ENCODE measurements at regions not wholly inside any gene's neighbourhood (a gene's known extent, or its start where the extent isn't known, plus 50 kb on each side); places are given as distances from the start of the nearest gene placed in this dataset.
"Not testable (repeated sequence)": the region's sequence is repeated elsewhere in the genome, so short reads cannot be mapped to it uniquely, and the experiment has no call there.

DNA sequence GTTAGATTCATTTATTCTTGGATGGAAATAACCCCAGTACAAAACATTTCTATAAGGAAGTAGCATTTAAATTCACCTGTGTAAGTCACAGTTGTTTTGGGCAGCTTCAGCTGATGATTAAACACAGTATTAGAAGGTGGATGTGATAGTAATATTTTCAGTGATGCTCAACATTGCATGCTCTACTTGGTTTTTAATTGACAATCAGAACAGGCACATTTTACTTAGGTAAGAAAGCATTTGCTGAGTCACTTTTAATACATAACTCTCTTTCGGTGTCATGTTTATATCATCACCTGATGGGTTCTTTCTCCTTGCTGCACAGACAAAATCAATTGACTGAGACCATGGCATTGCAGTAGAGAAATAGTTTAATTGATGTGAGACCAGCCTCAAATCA is 80.7 kb downstream of the CMAS start:
- H3K4me2 ChIP-seq (replicated peaks; ENCODE audit: low read depth, low read length, poor library complexity, severe bottlenecking): no peak overlapping the region
- no peak overlapping the region for H3K4me3 ChIP-seq (ENCODE audit: control extremely low read depth in 1 of 5, extremely low read depth in 1 of 5, insufficient read depth in 1 of 5, low read depth in 2 of 5, low read length in 4 of 5)
- ATAC-seq (ENCODE audit: low read depth): no peak
- no CpG with 5 or more reads among the region's 1 CpG for WGBS (ENCODE audit: insufficient coverage)
- H3K9ac ChIP-seq (ENCODE audit: low read length): no peak overlapping the region
- no peak for DNase-seq
- H3K79me2 ChIP-seq (ENCODE audit: control insufficient read depth, insufficient read depth, low read length): no peaks in the 10 kb centered on the region
- no peak overlapping the region for H3K4me3 Mint-ChIP-seq
- H3K4me1 Mint-ChIP-seq: no peaks in the 10 kb centered on the region
- peaks cover 5% of the 10 kb centered on the region for H3K27me3 Mint-ChIP-seq
- no peak overlapping the region for H3K27ac Mint-ChIP-seq
- TF ChIP-seq, protein P1, sequence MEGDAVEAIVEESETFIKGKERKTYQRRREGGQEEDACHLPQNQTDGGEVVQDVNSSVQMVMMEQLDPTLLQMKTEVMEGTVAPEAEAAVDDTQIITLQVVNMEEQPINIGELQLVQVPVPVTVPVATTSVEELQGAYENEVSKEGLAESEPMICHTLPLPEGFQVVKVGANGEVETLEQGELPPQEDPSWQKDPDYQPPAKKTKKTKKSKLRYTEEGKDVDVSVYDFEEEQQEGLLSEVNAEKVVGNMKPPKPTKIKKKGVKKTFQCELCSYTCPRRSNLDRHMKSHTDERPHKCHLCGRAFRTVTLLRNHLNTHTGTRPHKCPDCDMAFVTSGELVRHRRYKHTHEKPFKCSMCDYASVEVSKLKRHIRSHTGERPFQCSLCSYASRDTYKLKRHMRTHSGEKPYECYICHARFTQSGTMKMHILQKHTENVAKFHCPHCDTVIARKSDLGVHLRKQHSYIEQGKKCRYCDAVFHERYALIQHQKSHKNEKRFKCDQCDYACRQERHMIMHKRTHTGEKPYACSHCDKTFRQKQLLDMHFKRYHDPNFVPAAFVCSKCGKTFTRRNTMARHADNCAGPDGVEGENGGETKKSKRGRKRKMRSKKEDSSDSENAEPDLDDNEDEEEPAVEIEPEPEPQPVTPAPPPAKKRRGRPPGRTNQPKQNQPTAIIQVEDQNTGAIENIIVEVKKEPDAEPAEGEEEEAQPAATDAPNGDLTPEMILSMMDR (IDR thresholded peaks at IDR 0.05): no peak
- no peak for TF ChIP-seq EZH2 (IDR thresholded peaks at IDR 0.05; ENCODE audit: borderline replicate concordance, insufficient read depth, low read depth, low read length, poor library complexity, severe bottlenecking)
- H3K36me3 ChIP-seq (replicated peaks in 1 of 2; ENCODE audit: control extremely low read depth in 1 of 2, control insufficient read depth in 1 of 2, extremely low read depth in 1 of 2, insufficient read depth in 2 of 2, low read length in 1 of 2): no peaks in the 10 kb centered on the region
- CTCF ChIA-PET: no interaction called here
- no peaks in the 10 kb centered on the region for H3K9me3 Mint-ChIP-seq (ENCODE audit: insufficient read depth)
- POLR2A ChIA-PET: no interaction called here
- no peak overlapping the region for H3K27ac ChIP-seq (ENCODE audit: low read length in 2 of 2)
- H2AFZ ChIP-seq (ENCODE audit: insufficient read depth, low read depth, low read length, poor library complexity, severe bottlenecking): no peak overlapping the region
- no peaks in the 10 kb centered on the region for H3K4me1 ChIP-seq (ENCODE audit: control insufficient read depth in 2 of 2, insufficient read depth in 2 of 2, low read length in 2 of 2)
- intact Hi-C loops (cut with micrococcal nuclease): no loop called here
- no peaks in the 10 kb centered on the region for H3K27me3 ChIP-seq (replicated peaks in 1 of 4; ENCODE audit: control extremely low read depth in 1 of 4, control insufficient read depth in 3 of 4, insufficient read depth in 4 of 4, low read length in 3 of 4)
- H3K9me3 ChIP-seq (ENCODE audit: control extremely low read depth in 1 of 3, control insufficient read depth in 2 of 3, insufficient read depth in 1 of 3, low read length in 2 of 3): peaks cover 0 to 8% (median 3%) of the 10 kb centered on the region in 3 donors
- no peaks in the 10 kb centered on the region for H4K20me1 ChIP-seq (ENCODE audit: control insufficient read depth, insufficient read depth, low read length, poor library complexity, severe bottlenecking)

DNA sequence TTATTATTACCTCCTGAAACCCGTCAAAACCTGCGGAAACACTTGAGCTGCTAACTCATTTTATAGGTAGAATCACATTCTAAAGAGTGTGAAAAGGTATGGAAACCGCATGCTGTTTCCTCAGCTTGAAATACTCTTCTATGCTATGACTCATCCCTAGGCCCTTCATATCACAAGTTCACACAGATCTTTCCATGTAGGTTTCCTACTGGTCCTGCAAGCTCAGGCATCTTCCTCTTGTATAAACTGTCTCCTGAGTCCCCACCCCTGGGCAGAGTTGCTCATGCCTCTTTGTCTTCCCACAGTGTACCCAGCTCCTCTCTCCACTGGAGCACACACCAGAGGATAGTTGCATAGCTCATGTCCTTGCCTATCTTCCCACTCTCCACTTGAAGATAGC is 84.7 kb downstream of the CMAS start:
- TF ChIP-seq EZH2 (IDR thresholded peaks at IDR 0.05; ENCODE audit: borderline replicate concordance, insufficient read depth, low read depth, low read length, poor library complexity, severe bottlenecking): no peak
- TF ChIP-seq, protein P1 (IDR thresholded peaks at IDR 0.05): no peak
- intact Hi-C loops (cut with micrococcal nuclease): no loop called here
- no peaks in the 10 kb centered on the region for H3K9me3 Mint-ChIP-seq (ENCODE audit: insufficient read depth)
- Histone ChIP-seq H3K9me3 (ENCODE audit: control extremely low read depth in 1 of 3, control insufficient read depth in 2 of 3, insufficient read depth in 1 of 3, low read length in 2 of 3) (peaks cover 0 to 3% (median under 1%) of the 10 kb centered on the region in 3 donors), H3K36me3 (replicated peaks in 1 of 2; ENCODE audit: control extremely low read depth in 1 of 2, control insufficient read depth in 1 of 2, extremely low read depth in 1 of 2, insufficient read depth in 2 of 2, low read length in 1 of 2) (no peaks in the 10 kb centered on the region), H3K27ac (ENCODE audit: low read length in 2 of 2) (no peak overlapping the region), H4K20me1 (ENCODE audit: control insufficient read depth, insufficient read depth, low read length, poor library complexity, severe bottlenecking) (no peaks in the 10 kb centered on the region), H3K4me3 (ENCODE audit: control extremely low read depth in 1 of 5, extremely low read depth in 1 of 5, insufficient read depth in 1 of 5, low read depth in 2 of 5, low read length in 4 of 5) (no peak overlapping the region), H3K4me1 (ENCODE audit: control insufficient read depth in 2 of 2, insufficient read depth in 2 of 2, low read length in 2 of 2) (no peaks in the 10 kb centered on the region), H3K27me3 (replicated peaks in 1 of 4; ENCODE audit: control extremely low read depth in 1 of 4, control insufficient read depth in 3 of 4, insufficient read depth in 4 of 4, low read length in 3 of 4) (no peaks in the 10 kb centered on the region), H2AFZ (ENCODE audit: insufficient read depth, low read depth, low read length, poor library complexity, severe bottlenecking) (no peak overlapping the region), H3K9ac (ENCODE audit: low read length) (no peak overlapping the region), H3K79me2 (ENCODE audit: control insufficient read depth, insufficient read depth, low read length) (no peaks in the 10 kb centered on the region), H3K4me2 (replicated peaks; ENCODE audit: low read depth, low read length, poor library complexity, severe bottlenecking) (no peak overlapping the region)
- DNase-seq (no peak), ATAC-seq (ENCODE audit: low read depth) (no peak)
- H3K4me3 Mint-ChIP-seq: no peak overlapping the region
- ChIA-PET CTCF (no interaction called here), POLR2A (no interaction called here)
- H3K27ac Mint-ChIP-seq: no peak overlapping the region
- H3K27me3 Mint-ChIP-seq: peaks cover 13% of the 10 kb centered on the region
- WGBS (ENCODE audit: insufficient coverage): no CpG with 5 or more reads among the region's 3 CpGs
- H3K4me1 Mint-ChIP-seq: no peaks in the 10 kb centered on the region

DNA sequence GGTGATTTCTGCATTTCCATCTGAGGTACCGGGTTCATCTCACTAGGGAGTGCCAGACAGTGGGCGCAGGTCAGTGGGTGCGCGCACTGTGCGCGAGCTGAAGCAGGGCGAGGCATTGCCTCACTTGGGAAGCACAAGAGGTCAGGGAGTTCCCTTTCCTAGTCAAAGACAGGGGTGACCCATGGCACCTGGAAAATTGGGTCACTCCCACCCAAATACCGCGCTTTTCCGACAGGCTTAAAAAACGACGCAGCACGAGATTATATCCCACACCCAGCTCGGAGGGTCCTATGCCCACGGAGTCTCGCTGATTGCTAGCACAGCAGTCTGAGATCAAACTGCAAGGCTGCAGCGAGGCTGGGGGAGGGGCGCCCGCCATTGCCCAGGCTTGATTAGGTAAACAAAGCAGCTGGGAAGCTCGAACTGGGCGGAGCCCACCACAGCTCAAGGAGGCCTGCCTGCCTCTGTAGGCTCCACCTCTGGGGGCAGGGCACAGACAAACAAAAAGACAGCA is 90.6 kb downstream of the CMAS start:
- H3K27ac Mint-ChIP-seq; H4K20me1 ChIP-seq (ENCODE audit: control insufficient read depth, insufficient read depth, low read length, poor library complexity, severe bottlenecking); POLR2A ChIA-PET; ATAC-seq (ENCODE audit: low read depth); H3K4me2 ChIP-seq (replicated peaks; ENCODE audit: low read depth, low read length, poor library complexity, severe bottlenecking); H3K27ac ChIP-seq (ENCODE audit: low read length in 2 of 2); H2AFZ ChIP-seq (ENCODE audit: insufficient read depth, low read depth, low read length, poor library complexity, severe bottlenecking); H3K4me1 Mint-ChIP-seq; H3K27me3 ChIP-seq (replicated peaks in 1 of 4; ENCODE audit: control extremely low read depth in 1 of 4, control insufficient read depth in 3 of 4, insufficient read depth in 4 of 4, low read length in 3 of 4); H3K9ac ChIP-seq (ENCODE audit: low read length); H3K9me3 ChIP-seq (ENCODE audit: control extremely low read depth in 1 of 3, control insufficient read depth in 2 of 3, insufficient read depth in 1 of 3, low read length in 2 of 3); H3K9me3 Mint-ChIP-seq (ENCODE audit: insufficient read depth); H3K4me3 Mint-ChIP-seq; CTCF ChIA-PET; H3K79me2 ChIP-seq (ENCODE audit: control insufficient read depth, insufficient read depth, low read length); H3K4me3 ChIP-seq (ENCODE audit: control extremely low read depth in 1 of 5, extremely low read depth in 1 of 5, insufficient read depth in 1 of 5, low read depth in 2 of 5, low read length in 4 of 5); H3K36me3 ChIP-seq (replicated peaks in 1 of 2; ENCODE audit: control extremely low read depth in 1 of 2, control insufficient read depth in 1 of 2, extremely low read depth in 1 of 2, insufficient read depth in 2 of 2, low read length in 1 of 2); intact Hi-C loops (cut with micrococcal nuclease); DNase-seq; H3K4me1 ChIP-seq (ENCODE audit: control insufficient read depth in 2 of 2, insufficient read depth in 2 of 2, low read length in 2 of 2): not testable (repeated sequence)
- peaks cover 10% of the 10 kb centered on the region for H3K27me3 Mint-ChIP-seq
- 92% methylated on average over 9 of the region's 21 CpGs for WGBS (ENCODE audit: insufficient coverage)
